GM12874 (cell line): ENCODE measurements at regions not wholly inside any gene's neighbourhood (a gene's known extent, or its start where the extent isn't known, plus 50 kb on each side); places are given as distances from the start of the nearest gene placed in this dataset.

Experiments
- CTCF ChIP-seq: IDR thresholded peaks from 2 replicates; pipeline ENCODE4 v1.5.1; 2011; ENCODE audit warnings: low read depth, mild to moderate bottlenecking, control low read depth, low read length, moderate library complexity; ENCODE audit not compliant: insufficient read depth

- no peak for TF ChIP-seq CTCF
Measured at GRCh38 chr13:57946361-57946760, 314.8 kb downstream of the PCDH17 start.

GRCh38 chr13:57948884-57949283 is 317.3 kb downstream of the PCDH17 start:
- TF ChIP-seq CTCF: no peak

GRCh38 chr13:57969951-57970350 is 338.4 kb downstream of the PCDH17 start:
- no peak for TF ChIP-seq CTCF

GRCh38 chr13:57970404-57970803 is 338.9 kb downstream of the PCDH17 start:
- no peak for TF ChIP-seq CTCF

GRCh38 chr13:57982782-57983181 is 351.2 kb downstream of the PCDH17 start:
- TF ChIP-seq CTCF: no peak

GRCh38 chr13:57988276-57988675 is 356.7 kb downstream of the PCDH17 start:
- TF ChIP-seq CTCF: no peak

- TF ChIP-seq CTCF: no peak
Measured at GRCh38 chr13:57991041-57991440, 359.5 kb downstream of the PCDH17 start.

- TF ChIP-seq CTCF: no peak
Measured at GRCh38 chr13:57992416-57992815, 360.9 kb downstream of the PCDH17 start.
